ENCODE measurements at regions not wholly inside any gene's neighbourhood (a gene's known extent, or its start where the extent isn't known, plus 50 kb on each side); places are given as distances from the start of the nearest gene placed in this dataset.
"Not testable (repeated sequence)": the region's sequence is repeated elsewhere in the genome, so short reads cannot be mapped to it uniquely, and the experiment has no call there.

DNA sequence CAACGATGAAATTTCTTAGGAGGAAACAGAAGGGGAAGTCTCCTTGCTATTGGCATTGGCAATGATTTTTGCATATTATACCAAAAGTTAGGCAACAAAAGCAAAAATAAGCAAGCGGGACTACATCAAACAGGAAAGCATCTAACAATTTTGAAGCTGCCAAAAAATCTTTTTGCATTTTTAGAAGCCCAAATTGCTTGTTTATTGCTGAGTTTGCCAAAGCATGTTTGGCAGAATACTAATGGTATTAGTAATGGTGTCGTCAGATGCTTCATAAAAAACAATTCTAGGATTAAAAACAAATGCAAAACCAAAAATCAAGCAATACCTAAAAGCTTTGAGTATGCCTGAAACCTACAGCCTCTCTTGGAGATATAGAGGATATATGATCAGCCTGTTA is 80.0 kb downstream of the GALR1 start:
- no peak for DNase-seq (ENCODE audit: low read depth)

DNA sequence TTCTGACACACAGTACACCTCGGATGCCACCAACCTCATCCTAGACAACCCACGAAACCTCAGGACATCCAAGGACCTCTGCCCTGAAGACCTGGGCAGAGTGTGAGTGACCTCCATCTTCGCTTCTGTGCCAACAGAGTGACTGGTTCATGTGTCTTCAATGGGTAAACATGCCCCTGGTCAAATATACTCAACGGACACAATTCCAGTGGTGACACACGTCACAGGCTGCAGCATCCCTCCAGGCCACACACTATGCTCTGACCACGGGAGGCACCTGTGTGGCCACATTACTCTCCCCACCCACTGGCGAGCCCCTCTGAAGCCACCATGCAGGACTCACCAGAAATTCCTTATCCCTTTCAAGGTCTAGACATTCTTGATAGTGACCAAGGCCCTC is 85.2 kb downstream of the GALR1 start:
- no peak for DNase-seq (ENCODE audit: low read depth)

DNA sequence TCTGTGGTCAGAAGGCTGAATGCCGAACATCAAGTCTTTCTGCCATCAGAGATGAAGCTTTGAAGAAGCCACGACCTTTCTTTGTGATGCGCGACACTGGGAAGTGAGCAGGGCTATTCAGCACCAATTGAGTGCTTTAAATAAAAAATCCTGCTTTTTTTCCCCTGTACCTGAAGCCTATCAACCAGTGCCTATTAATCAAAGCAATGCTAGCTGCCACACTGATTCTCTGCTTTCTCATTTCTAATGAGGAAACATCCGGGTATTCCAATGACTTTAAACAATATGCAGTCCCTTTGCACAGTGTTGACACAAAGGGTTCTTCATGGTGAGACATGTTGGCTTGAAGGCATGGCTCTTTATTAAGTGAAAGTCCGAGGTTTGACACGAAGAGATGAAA is 88.0 kb downstream of the GALR1 start:
- no peak for DNase-seq (ENCODE audit: low read depth)

DNA sequence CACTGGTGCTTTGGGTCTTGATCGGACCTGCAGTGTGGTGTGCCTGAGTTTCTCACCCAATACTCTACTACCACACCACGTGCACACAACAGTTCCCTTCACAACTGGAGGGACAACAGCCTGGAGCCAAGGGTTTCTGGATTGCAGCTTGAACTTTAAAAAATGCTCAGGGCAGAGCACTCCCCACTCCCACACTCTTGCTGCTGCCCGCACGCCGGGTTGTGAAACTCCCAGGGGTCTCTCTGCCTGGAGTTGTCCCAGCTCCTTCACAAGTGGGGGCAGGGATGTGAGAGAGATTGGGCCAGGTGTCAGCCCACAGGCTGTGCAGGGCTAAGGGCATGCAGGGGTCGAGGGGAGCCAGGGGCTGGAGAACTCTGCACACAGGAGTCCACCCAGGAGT is 89.4 kb downstream of the GALR1 start:
- no peak for DNase-seq (ENCODE audit: low read depth)

DNA sequence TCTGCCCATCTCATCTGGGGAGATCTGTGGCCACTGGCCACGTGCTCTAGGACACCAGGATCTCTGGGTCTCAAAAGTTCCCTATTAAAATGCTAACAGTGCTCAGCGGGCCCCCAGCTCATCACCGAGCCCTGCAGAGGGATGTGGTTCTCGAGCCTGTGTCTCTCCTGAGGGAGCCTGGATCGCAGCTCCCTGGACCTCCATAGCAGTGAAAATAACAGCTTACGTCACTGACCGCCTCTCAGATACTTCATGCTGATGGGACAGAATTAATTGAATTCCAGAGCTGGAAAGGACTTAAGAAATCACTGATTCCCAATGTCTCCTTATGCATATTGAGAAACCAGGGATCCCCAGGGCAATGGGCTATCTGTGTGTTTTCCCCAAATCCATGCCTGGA is 90.0 kb downstream of the GALR1 start:
- no peak for DNase-seq (ENCODE audit: low read depth)

DNA sequence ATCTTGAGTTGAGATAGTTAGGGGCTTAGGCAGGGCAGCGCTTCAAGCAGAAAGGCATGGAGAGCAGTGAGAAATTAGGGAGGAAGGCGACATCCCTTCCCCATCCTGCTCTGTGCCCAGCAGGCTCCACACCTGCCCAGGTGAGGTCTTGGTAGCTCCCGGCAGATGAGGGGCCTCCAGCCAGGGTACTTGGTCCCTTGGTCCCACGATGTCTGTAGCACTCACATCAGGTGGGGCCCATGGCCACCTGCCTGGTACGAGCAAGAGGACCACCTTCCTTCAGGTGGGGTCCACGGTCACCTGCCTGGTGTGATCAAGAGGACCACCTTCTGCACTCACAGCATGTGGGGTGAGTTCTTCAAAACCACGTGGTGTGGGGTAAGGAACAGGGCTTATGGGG is 91.2 kb downstream of the GALR1 start:
- no peak for DNase-seq (ENCODE audit: low read depth)

DNA sequence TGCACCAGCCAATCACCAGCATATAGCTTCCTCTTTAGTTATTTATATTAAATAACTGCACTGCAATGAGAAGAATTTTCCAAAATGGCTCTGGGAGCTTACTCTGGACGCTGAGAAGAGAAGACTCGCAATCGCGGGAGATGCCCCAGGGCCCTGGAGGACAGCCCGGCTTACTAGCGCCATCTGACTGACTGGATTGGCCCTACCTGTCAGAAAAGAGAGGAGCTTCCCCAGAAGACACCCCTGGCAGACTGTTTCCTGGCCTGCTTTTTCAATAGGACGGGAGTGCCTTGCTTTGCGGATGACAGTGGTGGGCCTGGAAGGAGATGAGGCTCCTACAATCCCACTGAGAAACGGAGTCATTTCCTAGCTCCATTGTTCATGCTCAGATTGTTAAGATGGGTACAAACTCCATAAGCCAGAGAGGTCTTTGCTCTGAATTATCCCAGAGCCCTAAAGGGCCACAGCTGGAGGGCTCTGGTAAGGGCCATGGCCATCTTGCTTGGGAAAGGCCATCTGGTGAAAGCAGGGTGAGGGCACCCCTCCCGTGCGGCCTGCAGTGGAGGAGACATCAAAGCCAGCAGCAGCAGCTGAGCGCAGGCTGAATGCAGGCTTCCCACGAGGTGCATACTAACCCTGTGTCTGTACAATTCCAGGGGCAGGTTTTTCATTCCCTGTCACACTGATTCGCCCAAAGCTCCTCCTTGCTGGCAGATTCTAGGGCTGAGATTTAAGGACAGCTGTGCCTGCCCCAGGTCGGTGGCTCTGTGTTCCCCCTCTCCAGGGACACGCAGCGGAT is 92.1 kb downstream of the GALR1 start:
- no peak for DNase-seq (ENCODE audit: low read depth)

DNA sequence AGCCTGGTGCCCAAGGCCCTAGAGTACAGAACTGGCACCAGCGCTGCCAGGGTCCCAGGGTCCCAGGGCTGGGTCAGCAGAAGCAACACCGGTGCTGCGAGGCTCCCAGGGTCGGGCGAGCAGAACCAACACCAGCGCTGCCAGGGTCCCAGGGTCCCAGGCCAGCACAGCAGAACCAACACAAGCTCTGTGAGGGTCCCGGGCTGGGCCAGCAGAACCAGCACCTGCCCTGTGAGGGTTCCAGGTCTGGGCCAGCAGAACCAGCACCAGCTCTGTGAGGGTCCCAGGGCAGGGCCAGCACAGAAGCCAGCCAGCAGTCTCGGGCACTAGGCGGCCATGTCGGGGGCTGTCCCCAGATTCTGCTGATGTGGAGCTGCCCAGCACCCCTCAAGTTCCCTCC is 93.1 kb downstream of the GALR1 start:
- DNase-seq (ENCODE audit: low read depth): no peak

DNA sequence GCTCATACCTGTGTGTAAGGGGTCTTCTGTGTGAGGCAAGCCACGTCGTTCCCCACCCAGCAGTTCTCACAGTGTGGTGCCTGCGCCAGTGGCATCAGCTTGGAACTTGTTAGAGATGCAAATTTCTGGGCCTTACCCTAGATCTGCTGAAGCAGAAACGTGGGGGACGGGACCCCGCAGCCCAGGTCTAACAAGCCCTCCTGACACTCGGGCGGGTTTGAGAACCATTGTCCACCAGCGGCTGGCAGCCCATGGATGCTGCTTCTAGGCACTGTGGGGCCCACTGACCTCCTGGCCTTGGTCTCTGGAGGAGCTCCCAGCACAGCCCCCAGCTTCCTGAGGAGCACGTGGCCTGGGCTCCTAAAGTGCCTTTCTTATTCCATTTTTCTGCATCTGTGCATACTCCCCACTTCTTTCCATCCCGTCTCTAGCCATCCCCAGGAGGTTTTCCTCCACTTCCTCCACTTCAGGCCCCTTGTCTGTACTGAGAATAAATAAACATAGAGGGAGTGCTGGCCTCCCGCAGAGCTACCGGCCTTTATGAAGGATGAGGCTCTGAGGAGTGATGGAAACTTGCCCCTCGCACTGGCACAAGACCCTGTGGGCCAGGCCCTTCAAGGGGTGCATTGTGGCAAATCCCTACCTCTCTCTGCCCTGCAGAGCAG is 94.3 kb downstream of the GALR1 start:
- DNase-seq (ENCODE audit: low read depth): no peak

DNA sequence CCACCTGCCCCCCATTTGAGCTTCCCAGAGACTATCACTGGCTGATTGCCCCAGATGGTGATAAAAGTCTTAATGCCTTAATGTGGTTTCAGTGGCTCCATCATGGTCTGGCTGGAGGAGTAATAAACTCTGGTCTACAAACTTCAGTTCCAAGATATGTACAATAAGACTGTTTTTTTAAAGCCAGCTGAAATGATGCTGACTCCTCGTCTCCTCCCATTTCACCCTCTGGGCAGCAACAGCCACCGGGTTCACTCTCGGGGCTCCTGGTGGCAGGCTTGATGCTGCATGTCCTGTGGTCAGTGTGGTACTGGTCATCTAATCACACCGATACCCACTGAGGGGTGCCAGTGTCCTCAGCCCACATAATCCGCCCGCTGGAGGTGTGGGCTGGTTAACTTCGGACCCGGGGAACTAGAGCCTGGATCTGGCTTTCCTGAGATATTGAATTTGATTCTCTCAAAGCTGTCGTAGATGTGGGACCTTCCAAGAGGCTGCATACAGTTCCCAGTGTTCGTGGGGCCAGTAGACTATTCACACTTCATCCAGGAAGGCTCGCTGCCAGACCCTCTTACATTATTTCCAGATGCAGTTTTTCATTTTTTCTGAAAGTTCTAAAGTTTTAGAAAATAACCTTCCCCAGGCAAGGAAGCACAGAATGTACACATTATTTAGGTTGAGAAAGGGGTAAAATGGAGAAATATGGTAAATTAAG is 95.3 kb downstream of the GALR1 start:
- DNase-seq (ENCODE audit: low read depth): no peak

DNA sequence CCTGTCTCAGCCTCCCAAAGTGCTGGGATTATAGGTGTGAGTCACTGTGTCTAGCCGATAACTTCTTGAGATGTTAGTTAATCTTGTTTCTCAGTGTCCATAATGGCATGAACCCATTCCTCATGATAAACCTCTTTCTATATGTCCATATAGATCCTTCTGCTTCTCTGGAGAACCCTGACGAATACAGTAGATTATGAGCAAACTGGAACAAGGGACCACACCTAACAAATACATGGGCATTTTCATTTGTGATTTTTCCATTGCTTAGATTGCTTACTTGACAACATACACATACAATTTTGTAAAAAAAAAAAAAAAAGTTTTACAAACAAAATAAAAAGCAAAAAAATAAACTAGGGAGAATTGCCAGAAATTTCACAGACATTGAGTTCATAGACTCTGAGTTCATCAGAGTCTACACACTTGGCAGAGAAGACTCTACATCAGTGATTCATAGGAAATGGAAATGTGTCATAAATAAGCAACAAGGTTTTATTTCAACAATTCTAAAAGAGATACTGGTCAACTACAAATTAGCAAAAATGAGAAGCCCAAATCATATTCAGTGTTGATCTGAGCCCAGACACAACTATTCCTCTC is 96.7 kb downstream of the GALR1 start:
- no peak for DNase-seq (ENCODE audit: low read depth)

DNA sequence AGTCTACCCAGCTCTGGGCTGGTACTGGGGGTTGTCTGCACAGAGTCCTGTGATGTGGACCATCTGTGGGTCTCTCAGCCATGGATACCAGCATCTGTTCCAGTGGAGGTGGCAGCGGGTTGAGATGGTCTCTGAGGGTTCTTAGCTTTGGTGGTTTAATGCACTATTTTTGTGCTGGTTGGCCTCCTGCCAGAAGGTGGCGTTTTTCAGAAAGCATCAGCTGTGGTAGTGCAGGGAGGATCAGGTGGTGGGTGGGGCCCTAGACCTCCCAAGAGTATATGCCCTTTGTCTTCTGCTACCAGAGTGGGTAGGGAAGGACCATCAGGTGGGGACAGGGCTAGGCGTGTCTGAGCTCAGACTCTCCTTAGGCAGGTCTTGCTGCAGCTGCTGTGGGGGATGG is 103.7 kb downstream of the GALR1 start:
- not testable (repeated sequence) for DNase-seq (ENCODE audit: low read depth)

DNA sequence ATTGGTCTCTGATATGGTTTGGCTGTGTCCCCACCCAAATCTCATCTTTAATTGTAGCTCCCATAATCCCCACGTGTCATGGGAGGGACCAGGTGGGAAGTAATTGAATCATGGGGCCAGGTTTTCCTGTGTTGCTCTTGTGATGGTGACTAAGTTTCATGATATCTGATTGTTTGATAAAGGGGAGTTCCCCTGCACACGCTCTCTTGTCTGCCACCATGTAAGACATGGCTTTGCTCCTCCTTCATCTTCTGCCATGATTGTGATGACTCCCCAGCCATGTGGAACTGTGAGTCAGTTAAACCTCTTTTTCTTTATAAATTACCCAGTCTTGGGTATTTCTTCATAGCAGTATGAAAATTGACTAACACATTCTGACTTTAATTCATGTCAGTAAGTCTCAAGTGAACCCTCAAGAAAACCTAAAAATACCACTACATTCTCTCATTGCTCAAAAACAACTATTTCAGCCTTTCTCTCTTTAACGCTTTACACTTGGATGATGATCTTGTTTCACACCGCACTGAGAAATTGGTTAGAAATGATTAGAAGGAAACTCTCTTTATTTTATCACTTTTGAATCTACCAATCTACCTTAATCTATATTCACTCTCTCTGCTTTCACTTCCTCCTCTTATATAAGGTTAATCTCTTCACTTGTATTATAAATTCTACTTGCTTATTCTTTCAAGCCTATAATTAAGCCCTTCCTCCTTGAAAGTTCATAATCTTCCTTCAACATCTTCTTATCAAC is 110.1 kb downstream of the GALR1 start:
- DNase-seq (ENCODE audit: low read depth): no peak

DNA sequence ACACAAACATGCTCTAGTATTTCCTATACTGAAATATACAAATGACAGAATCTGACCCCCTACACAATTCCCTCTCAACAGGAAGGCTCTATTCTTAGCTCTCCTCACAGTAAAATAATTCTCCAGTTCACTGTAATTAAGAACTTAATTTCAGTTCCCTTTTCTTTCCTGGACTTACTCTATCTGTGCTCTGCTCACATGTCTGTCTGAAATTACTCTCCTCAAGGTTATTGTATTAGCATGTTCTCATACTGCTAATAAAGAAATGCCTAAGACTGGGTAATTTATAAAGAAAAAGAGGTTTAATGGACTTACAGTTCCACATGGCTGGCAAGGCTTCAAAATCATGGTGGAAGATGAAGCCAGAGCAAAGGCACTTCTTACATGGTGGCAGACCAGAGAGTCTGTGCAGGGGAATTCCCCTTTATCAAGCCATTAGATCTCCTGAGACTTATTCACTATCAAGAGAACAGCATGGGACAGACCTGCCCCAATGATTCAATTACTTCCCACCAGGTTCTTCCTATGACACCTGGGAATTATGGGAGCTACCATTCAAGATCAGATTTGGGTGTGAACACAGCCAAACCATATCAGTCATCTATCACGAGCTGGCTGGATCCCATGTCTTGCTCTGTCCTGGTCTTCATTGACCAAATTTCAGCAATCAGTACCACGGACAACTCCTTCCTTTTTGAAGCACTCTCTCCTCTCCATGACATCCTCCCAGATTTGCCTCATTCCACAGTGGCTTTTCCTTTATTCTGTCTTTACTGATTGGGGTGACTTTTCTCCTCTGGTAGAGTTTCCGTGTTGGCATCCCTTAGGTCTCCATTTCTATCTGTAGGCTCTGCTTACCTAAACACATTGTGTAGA is 110.9 kb downstream of the GALR1 start:
- DNase-seq (ENCODE audit: low read depth): no peak

DNA sequence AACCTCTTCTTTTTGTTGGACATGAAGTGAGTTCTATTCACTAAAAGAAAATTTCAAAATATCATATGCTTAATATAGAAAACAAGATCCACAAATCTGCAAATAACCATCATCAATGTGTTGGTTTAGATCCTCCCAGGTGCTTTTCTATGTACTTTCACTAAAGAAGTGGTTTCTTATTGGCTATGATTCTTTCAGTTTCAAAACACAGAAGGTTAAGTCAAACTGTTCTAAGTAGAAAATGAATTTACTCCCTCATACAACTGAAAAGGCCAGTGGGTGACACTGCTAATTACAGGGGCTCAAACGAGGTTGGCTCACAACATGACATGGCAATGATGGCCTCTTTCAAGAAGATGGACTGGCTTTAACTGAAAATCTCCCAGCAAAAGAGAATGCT is 111.7 kb downstream of the GALR1 start:
- no peak for DNase-seq (ENCODE audit: low read depth)

DNA sequence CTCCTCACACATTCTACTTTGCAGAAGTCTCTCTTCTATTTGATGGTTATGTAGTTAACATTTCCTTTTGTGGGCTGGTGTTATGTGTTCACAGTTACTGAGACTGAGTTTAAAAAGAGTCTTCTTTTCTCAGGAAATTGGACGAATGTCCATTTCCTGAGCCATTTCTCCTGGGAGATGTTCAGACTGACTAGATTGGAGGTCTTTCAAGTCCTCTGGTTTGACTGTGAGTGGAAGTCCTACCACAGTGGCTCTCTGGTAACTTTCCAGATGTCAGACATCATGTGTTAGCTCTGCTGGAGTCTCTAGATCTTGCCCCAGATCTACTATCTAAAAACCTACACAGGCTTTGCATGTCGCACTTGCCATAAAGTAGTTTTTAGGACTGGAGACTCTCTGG is 116.0 kb downstream of the GALR1 start:
- DNase-seq (ENCODE audit: low read depth): no peak

DNA sequence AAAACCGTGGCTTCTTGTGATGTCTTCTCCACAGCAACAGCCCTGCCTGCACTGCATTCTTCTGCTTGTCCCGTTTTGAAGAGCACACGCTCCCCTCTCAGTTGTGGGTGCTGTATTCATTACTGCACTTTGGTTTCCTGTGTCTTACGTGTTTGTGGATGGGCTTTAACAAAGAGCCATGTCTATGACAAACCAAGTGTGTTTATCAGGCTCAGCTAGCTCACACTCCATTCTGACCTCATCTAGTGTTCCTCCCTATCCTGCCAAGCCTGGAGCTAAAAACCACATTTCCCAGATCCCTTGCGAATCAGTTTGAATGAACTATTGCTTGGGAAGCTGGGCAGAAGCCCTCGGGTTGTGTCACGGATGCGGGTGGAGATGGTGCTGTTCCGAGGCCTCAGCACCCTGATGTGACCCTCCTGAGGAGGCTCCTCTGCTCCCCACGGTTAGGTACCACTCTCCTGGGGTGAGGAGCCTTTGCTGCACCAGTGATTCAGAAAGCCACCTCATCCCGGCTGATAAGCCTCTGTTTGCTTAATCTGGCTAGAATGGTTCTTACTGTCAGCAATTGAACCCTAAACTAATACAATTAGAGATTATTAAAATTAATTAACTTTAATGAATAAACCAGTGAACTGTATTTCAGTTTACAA is 116.5 kb downstream of the GALR1 start:
- no peak for DNase-seq (ENCODE audit: low read depth)

DNA sequence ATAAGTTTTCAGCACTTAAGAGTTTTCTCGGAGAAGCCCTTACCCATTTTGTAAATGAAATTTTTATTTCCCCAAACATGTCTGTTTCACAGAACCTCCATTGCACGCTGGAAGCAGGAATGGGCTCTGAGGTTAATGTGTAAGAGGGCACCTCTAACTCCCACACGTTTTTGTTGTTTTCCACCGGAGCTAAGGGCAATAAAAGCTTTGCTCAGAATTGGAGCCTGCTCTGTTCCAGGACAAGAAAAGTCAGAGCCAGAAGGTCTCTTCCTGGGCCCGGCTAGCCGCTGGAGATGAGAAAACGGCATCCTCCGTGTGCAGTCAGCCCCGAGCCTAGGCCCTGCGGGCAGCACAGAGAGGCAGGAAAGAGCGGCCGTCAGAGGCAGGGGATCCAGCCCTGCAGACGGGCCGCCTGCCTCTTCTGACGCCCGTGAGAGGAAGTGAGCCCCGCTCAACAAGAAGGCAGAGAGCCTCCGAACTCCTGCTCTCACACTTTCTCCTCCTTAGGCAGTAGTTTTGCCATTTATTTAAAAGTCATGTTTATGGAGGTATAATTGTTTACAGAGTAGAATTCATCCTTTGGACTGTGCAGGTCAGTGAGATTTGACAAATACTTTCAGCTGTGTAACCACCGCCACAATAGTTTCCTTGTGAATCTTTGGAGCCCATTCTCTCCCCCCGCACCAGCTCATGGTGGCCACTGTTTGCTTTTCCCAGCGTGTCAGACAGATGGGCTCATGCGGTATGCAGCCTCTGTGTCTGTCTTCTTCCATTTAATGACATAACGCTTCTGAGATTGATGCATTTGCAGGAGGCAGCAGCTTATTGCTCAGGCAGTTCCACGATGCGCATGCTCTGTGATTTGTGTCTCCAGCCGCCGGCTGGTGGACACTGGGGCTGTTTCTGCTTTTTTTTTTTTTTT is 117.3 kb downstream of the GALR1 start:
- DNase-seq (ENCODE audit: low read depth): no peak

DNA sequence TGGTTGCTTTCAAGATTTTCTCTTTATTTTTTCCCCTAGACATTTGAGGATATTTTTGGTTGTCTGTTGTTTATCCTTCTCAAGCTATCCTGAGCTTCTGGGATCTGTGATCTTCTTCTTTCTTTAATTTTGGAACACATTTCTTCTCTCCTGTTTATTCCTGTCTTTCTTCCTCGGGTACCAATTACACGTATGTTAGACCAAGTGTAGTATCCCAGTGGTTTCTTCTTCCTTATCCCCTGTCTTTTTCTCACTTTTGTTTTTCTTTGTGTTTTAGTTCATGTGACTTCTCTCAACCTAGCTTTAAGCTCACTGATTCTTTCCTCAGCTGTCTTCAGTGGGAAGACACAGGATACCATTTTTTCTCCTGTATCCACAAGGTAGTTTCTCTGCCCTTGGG is 120.0 kb downstream of the GALR1 start:
- DNase-seq (ENCODE audit: low read depth): no peak
